Breast epithelium (tissue), 3 donors: ENCODE measurements at regions not wholly inside any gene's neighbourhood (a gene's known extent, or its start where the extent isn't known, plus 50 kb on each side); places are given as distances from the start of the nearest gene placed in this dataset.

ENCODE experiments used
- POLR2A ChIP-seq: fragments of 450-650 bp; IDR thresholded peaks from one replicate; pipeline ENCODE4 v1.6.1; 2016; ENCODE audit warnings: antibody characterized with exemption, mild to moderate bottlenecking, moderate library complexity
- POLR2AphosphoS5 ChIP-seq, 3 donors: sonication (generic); formaldehyde crosslinking; IDR thresholded peaks; one replicate each; pipeline ENCODE4 v1.6.1; 2017; ENCODE audit warnings: antibody characterized with exemption in 3 of 3
- TF ChIP-seq, protein P1 (sequence below), 3 donors: fragments of 450-650 bp; IDR thresholded peaks; one replicate each; pipeline ENCODE4 v1.5.1; 2016 to 2017; ENCODE audit warnings: antibody characterized with exemption in 3 of 3, mild to moderate bottlenecking in 3 of 3, moderate library complexity in 3 of 3

DNA sequence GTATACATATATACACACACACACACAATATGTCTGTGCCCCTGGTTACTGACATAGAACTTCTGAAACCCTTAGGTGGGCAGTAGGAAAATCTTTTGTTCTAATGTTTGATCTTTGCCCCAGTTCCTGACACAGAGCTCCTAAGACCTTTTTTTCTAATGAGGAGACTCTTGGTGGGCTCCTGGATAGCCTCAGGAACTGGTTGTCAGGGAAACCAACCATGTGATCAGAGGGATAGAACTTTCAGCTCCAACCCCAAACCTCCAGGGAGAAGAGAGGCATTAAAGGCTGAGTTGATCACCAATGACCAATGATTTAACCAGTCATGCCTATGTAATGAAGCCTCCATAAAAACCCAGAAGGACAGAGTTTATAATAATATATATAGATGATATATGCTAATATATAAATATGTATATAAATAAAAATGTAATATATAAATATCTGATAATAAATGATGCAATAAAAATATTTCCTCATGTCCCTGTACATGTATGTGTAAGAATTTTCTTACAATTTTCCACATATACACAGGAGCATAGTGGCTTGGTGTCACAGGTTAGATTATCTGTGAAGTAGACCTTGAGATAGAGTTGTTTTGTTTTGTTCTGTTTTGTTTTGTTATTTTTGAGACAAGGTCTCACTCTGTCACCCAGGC, 93.3 kb downstream of the GPX5 start:
- TF ChIP-seq, protein P1, sequence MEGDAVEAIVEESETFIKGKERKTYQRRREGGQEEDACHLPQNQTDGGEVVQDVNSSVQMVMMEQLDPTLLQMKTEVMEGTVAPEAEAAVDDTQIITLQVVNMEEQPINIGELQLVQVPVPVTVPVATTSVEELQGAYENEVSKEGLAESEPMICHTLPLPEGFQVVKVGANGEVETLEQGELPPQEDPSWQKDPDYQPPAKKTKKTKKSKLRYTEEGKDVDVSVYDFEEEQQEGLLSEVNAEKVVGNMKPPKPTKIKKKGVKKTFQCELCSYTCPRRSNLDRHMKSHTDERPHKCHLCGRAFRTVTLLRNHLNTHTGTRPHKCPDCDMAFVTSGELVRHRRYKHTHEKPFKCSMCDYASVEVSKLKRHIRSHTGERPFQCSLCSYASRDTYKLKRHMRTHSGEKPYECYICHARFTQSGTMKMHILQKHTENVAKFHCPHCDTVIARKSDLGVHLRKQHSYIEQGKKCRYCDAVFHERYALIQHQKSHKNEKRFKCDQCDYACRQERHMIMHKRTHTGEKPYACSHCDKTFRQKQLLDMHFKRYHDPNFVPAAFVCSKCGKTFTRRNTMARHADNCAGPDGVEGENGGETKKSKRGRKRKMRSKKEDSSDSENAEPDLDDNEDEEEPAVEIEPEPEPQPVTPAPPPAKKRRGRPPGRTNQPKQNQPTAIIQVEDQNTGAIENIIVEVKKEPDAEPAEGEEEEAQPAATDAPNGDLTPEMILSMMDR (IDR thresholded peaks at IDR 0.05) = no peak
- TF ChIP-seq POLR2A = no peak
- TF ChIP-seq POLR2AphosphoS5 (IDR thresholded peaks at IDR 0.05) = no peak
